ENCODE measurements at regions not wholly inside any gene's neighbourhood (a gene's known extent, or its start where the extent isn't known, plus 50 kb on each side); places are given as distances from the start of the nearest gene placed in this dataset.
A peak's percentile ranks its signal among the peaks of the same experiment; 100 is the strongest.
"Not testable (repeated sequence)": the region's sequence is repeated elsewhere in the genome, so short reads cannot be mapped to it uniquely, and the experiment has no call there.

GRCh38 chr6:72554761-72555221 is 67.1 kb upstream of the KCNQ5 start:
- TF ChIP-seq CTCF (IDR thresholded peaks at IDR 0.05), result no peak
- no peaks in the 10 kb centered on the region for H3K9me3 Mint-ChIP-seq
- no peaks in the 10 kb centered on the region for H3K27me3 Mint-ChIP-seq (ENCODE audit: low read depth, poor library complexity)
- H3K27ac Mint-ChIP-seq, result no peak overlapping the region
- peaks cover 9% of the 10 kb centered on the region for H3K4me1 Mint-ChIP-seq
- no peak overlapping the region for H3K4me3 Mint-ChIP-seq
- no peak for DNase-seq
- H3K36me3 Mint-ChIP-seq (ENCODE audit: low read depth), result no peaks in the 10 kb centered on the region

- Mint-ChIP-seq H3K4me3 (no peak overlapping the region), H3K36me3 (ENCODE audit: low read depth) (no peaks in the 10 kb centered on the region), H3K27me3 (ENCODE audit: low read depth, poor library complexity) (no peaks in the 10 kb centered on the region), H3K27ac (peak overlapping the region; percentile 49), H3K9me3 (no peaks in the 10 kb centered on the region), H3K4me1 (peaks cover 4% of the 10 kb centered on the region)
- TF ChIP-seq CTCF (IDR thresholded peaks at IDR 0.05), result no peak
- DNase-seq, result no peak
These were observed 62.8 kb upstream of the KCNQ5 start for GRCh38 chr6:72559067-72559466.

- Mint-ChIP-seq H3K27me3 (ENCODE audit: low read depth, poor library complexity) (no peaks in the 10 kb centered on the region), H3K9me3 (no peaks in the 10 kb centered on the region), H3K36me3 (ENCODE audit: low read depth) (no peaks in the 10 kb centered on the region), H3K27ac (no peak overlapping the region), H3K4me1 (peaks cover 4% of the 10 kb centered on the region), H3K4me3 (no peak overlapping the region)
- TF ChIP-seq CTCF (IDR thresholded peaks at IDR 0.05), result no peak
- DNase-seq, result no peak
These were observed 62.3 kb upstream of the KCNQ5 start for GRCh38 chr6:72559555-72559954.

GRCh38 chr6:72560721-72561593 is 60.9 kb upstream of the KCNQ5 start:
- Mint-ChIP-seq H3K27me3 (ENCODE audit: low read depth, poor library complexity) (no peaks in the 10 kb centered on the region), H3K36me3 (ENCODE audit: low read depth) (no peaks in the 10 kb centered on the region), H3K9me3 (no peaks in the 10 kb centered on the region), H3K4me3 (no peak overlapping the region), H3K4me1 (peaks cover 4% of the 10 kb centered on the region), H3K27ac (no peak overlapping the region)
- TF ChIP-seq CTCF (IDR thresholded peaks at IDR 0.05), result no peak
- DNase-seq, result no peak

- H3K9me3 Mint-ChIP-seq, result no peaks in the 10 kb centered on the region
- H3K4me1 Mint-ChIP-seq, result peaks cover 4% of the 10 kb centered on the region
- no peak for TF ChIP-seq CTCF (IDR thresholded peaks at IDR 0.05)
- no peak overlapping the region for H3K27ac Mint-ChIP-seq
- no peaks in the 10 kb centered on the region for H3K36me3 Mint-ChIP-seq (ENCODE audit: low read depth)
- no peak for DNase-seq
- H3K27me3 Mint-ChIP-seq (ENCODE audit: low read depth, poor library complexity), result no peaks in the 10 kb centered on the region
- no peak overlapping the region for H3K4me3 Mint-ChIP-seq
These were observed 60.2 kb upstream of the KCNQ5 start for GRCh38 chr6:72561629-72562028.

GRCh38 chr6:72564231-72564630 is 57.6 kb upstream of the KCNQ5 start:
- no peak for TF ChIP-seq CTCF (IDR thresholded peaks at IDR 0.05)
- H3K36me3 Mint-ChIP-seq (ENCODE audit: low read depth), result peaks cover 5% of the 10 kb centered on the region
- H3K4me1 Mint-ChIP-seq, result peaks cover under 1% of the 10 kb centered on the region
- H3K27me3 Mint-ChIP-seq (ENCODE audit: low read depth, poor library complexity), result no peaks in the 10 kb centered on the region
- no peak overlapping the region for H3K4me3 Mint-ChIP-seq
- H3K9me3 Mint-ChIP-seq, result peaks cover 6% of the 10 kb centered on the region
- H3K27ac Mint-ChIP-seq, result no peak overlapping the region
- DNase-seq, result no peak

- not testable (repeated sequence) for H3K27ac Mint-ChIP-seq; H3K4me3 Mint-ChIP-seq; H3K4me1 Mint-ChIP-seq; H3K27me3 Mint-ChIP-seq (ENCODE audit: low read depth, poor library complexity); DNase-seq
- Mint-ChIP-seq H3K36me3 (ENCODE audit: low read depth) (peaks cover 12% of the 10 kb centered on the region), H3K9me3 (peaks cover 19% of the 10 kb centered on the region)
These were observed 49.9 kb upstream of the KCNQ5 start for GRCh38 chr6:72571993-72572392.

All from nephron progenitor cell (in vitro differentiated cells).